Endothelial cell of umbilical vein (primary cell): ENCODE measurements at regions not wholly inside any gene's neighbourhood (a gene's known extent, or its start where the extent isn't known, plus 50 kb on each side); places are given as distances from the start of the nearest gene placed in this dataset.

Experiments
- BruUV-seq: library from RNA; stranded (reverse); fragments of 400-500 nt; replicated peaks from 2 replicates; lab custom pipeline; 2021; lab: Mats Ljungman, UMichigan
- CTCF ChIA-PET: fragments of 300-600, 350-600 bp; sonication (Branson Sonifier 250); formaldehyde crosslinking; loops from one replicate; lab custom pipeline; 2021; ENCODE audit warnings: antibody characterized with exemption, inconsistent platforms; lab: Charles Lee
- POLR2A ChIA-PET: fragments of 300-600, 350-600 bp; sonication (Branson Sonifier 250); formaldehyde crosslinking; loops from one replicate; lab custom pipeline; 2021; ENCODE audit warnings: antibody characterized with exemption, inconsistent platforms; lab: Charles Lee
- DNase-seq: peaks from one replicate; pipeline ENCODE4 v3.0.0-alpha.2; 2011; ENCODE audit warnings: low read depth, low spot score
- FAIRE-seq: peaks from 2 replicates; lab custom pipeline; 2011; peaks lifted over from hg19 to GRCh38; lab: Jason Lieb, UNC
- H2AFZ ChIP-seq: 2 replicates; pipeline ENCODE4 v1.6.0; 2012; ENCODE audit warnings: low read depth, low read length, control low read depth, inconsistent platforms
- H3K27ac ChIP-seq: 2 replicates; pipeline ENCODE4 v1.5.1; 2011; ENCODE audit warnings: low read depth, mild to moderate bottlenecking, control low read depth, low read length, moderate library complexity; ENCODE audit not compliant: insufficient read depth
- H3K27me3 ChIP-seq, 2 experiments: 2 replicates each; pipeline versions ENCODE4 v1.6.0 to v1.6.1; 2011; ENCODE audit warnings: low read length in 2 of 2, mixed read lengths in 1 of 2; ENCODE audit not compliant: control insufficient read depth in 2 of 2, insufficient read depth in 2 of 2
- H3K36me3 ChIP-seq, 2 experiments: 2 replicates in 1 of 2; 3 replicates in 1 of 2; pipeline ENCODE4 v1.5.1; 2011; ENCODE audit warnings: low read length in 2 of 2, mild to moderate bottlenecking in 1 of 2, moderate library complexity in 1 of 2; ENCODE audit not compliant: control insufficient read depth in 2 of 2, insufficient read depth in 2 of 2; ENCODE audit errors: extremely low read depth in 1 of 2
- H3K4me1 ChIP-seq: 3 replicates; pipeline ENCODE4 v1.5.1; 2011; ENCODE audit warnings: mild to moderate bottlenecking, low read length; ENCODE audit not compliant: control insufficient read depth, insufficient read depth; ENCODE audit errors: extremely low read depth
- H3K4me2 ChIP-seq: 2 replicates; pipeline ENCODE4 v1.6.1; 2011; ENCODE audit warnings: low read length, control low read depth, mixed read lengths; ENCODE audit not compliant: insufficient read depth
- H3K4me3 ChIP-seq, 3 experiments: fragments of 200-600 bp in 1 of 3; sonication (generic), shearing (Covaris generic) in 1 of 3; replicated peaks in 1 of 3; 2 replicates each; pipeline ENCODE4 v1.5.1; 2011 to 2016; ENCODE audit warnings: control low read depth in 3 of 3, low read length in 3 of 3, mild to moderate bottlenecking in 2 of 3, inconsistent platforms in 1 of 3, low read depth in 1 of 3, moderate library complexity in 1 of 3; ENCODE audit not compliant: insufficient read depth in 1 of 3
- H3K79me2 ChIP-seq: 2 replicates; pipeline ENCODE4 v1.6.0; 2012; ENCODE audit warnings: low read length, inconsistent platforms; ENCODE audit not compliant: control insufficient read depth, insufficient read depth
- H3K9ac ChIP-seq: replicated peaks from 2 replicates; pipeline ENCODE3; 2011; ENCODE audit warnings: low read length, control low read depth; ENCODE audit not compliant: insufficient read depth; ENCODE audit errors: extremely low read depth
- H3K9me1 ChIP-seq: replicated peaks from 3 replicates; pipeline ENCODE4 v1.6.0; 2011; ENCODE audit warnings: mild to moderate bottlenecking, low read length; ENCODE audit not compliant: control insufficient read depth, insufficient read depth; ENCODE audit errors: extremely low read depth
- H3K9me3 ChIP-seq: replicated peaks from 2 replicates; pipeline ENCODE4 v1.5.1; 2012; ENCODE audit warnings: low read length, inconsistent platforms; ENCODE audit not compliant: control insufficient read depth, insufficient read depth
- H4K20me1 ChIP-seq: replicated peaks from 2 replicates; pipeline ENCODE3; 2011; ENCODE audit warnings: mild to moderate bottlenecking, low read length; ENCODE audit not compliant: control insufficient read depth, insufficient read depth; ENCODE audit errors: extremely low read depth
- CTCF ChIP-seq, 2 donors: IDR thresholded peaks; 1 replicate in 1 of 2; 2 replicates in 1 of 2; pipeline ENCODE4 v1.5.1; 2011; ENCODE audit warnings: low read length in 2 of 2, mild to moderate bottlenecking in 2 of 2, moderate library complexity in 2 of 2, control low read depth in 1 of 2, inconsistent platforms in 1 of 2, low read depth in 1 of 2; ENCODE audit not compliant: insufficient read depth in 1 of 2; ENCODE audit errors: extremely low read depth in 1 of 2
- EZH2 ChIP-seq: IDR thresholded peaks from 2 replicates; pipeline ENCODE4 v1.6.1; 2012; ENCODE audit warnings: borderline replicate concordance, low read depth, mild to moderate bottlenecking, moderate library complexity, low read length, inconsistent platforms; ENCODE audit not compliant: severe bottlenecking
- FOS ChIP-seq: IDR thresholded peaks from 2 replicates; pipeline ENCODE4 v1.6.1; 2011; ENCODE audit warnings: mild to moderate bottlenecking, low read length, moderate library complexity, borderline replicate concordance; ENCODE audit not compliant: insufficient read depth
- GATA2 ChIP-seq: IDR thresholded peaks from 2 replicates; pipeline ENCODE4 v1.7.0; 2011; ENCODE audit warnings: low read depth, mild to moderate bottlenecking, moderate library complexity, mixed read lengths, low read length; ENCODE audit not compliant: insufficient read length, insufficient read depth
- JUN ChIP-seq: IDR thresholded peaks from 2 replicates; pipeline ENCODE4 v1.6.1; 2011; ENCODE audit warnings: borderline replicate concordance, low read depth; ENCODE audit not compliant: insufficient read length, insufficient read depth
- MAX ChIP-seq: IDR thresholded peaks from 2 replicates; pipeline ENCODE4 v1.6.1; 2011; ENCODE audit not compliant: insufficient read depth, insufficient read length
- MYC ChIP-seq: IDR thresholded peaks from one replicate; pipeline ENCODE4 v1.6.1; 2011; ENCODE audit warnings: mild to moderate bottlenecking, low read depth, low read length
- POLR2A ChIP-seq: IDR thresholded peaks from 2 replicates; pipeline ENCODE4 v1.6.1; 2012; ENCODE audit warnings: low read depth, mild to moderate bottlenecking, control low read depth, low read length
- POLR2AphosphoS5 ChIP-seq: IDR thresholded peaks from 2 replicates; pipeline ENCODE4 v1.6.1; 2012; ENCODE audit warnings: low read depth, mild to moderate bottlenecking, control low read depth, low read length, moderate library complexity; ENCODE audit not compliant: insufficient read depth
- dilution Hi-C: fragments of 300-500 bp; cut with MboI; formaldehyde crosslinking; loops from one replicate; pipeline ENCODE4 v1.15.0; 2019; ENCODE audit warnings: low sequenced_read_pairs; ENCODE audit not compliant: extremely low pct_ligation_motif_present
- intact Hi-C: fragments of 100-400 bp; cut with micrococcal nuclease; formaldehyde crosslinking; loops from one replicate; pipeline ENCODE4 v1.10.0; 2022

- dilution Hi-C loops: loop anchor here (25.0 kb wide), 1 partner anchor 96 kb away; the partner anchor contains the start of gene SLC25A48
- H2AFZ ChIP-seq: no peak overlapping the region
- H3K4me2 ChIP-seq: no peak overlapping the region
- no peak for FAIRE-seq
- H4K20me1 ChIP-seq: no peaks in the 10 kb centered on the region
- no TSS peak for BruUV-seq
- ChIA-PET POLR2A (no interaction called here), CTCF (no interaction called here)
- DNase-seq: no peak
- no peaks in the 10 kb centered on the region for H3K36me3 ChIP-seq
- no peak overlapping the region for H3K4me3 ChIP-seq
- no peak overlapping the region for H3K27ac ChIP-seq
- no peaks in the 10 kb centered on the region for H3K9me1 ChIP-seq
- H3K9me3 ChIP-seq: no peaks in the 10 kb centered on the region
- intact Hi-C loops: no loop called here
- no peak for TF ChIP-seq JUN
- no peak for TF ChIP-seq MYC
- no peak for TF ChIP-seq EZH2
- no peak for TF ChIP-seq MAX
- TF ChIP-seq POLR2A: no peak
- no peak for TF ChIP-seq FOS
- TF ChIP-seq GATA2: no peak
- TF ChIP-seq CTCF (IDR thresholded peaks at IDR 0.05; ENCODE audit: extremely low read depth in 1 of 2, insufficient read depth in 1 of 2, low read depth in 1 of 2, low read length in 2 of 2): no peak
- no peak for TF ChIP-seq POLR2AphosphoS5
- no peak overlapping the region for H3K9ac ChIP-seq
- H3K4me1 ChIP-seq: no peaks in the 10 kb centered on the region
- H3K27me3 ChIP-seq: no peaks in the 10 kb centered on the region
- no peaks in the 10 kb centered on the region for H3K79me2 ChIP-seq
Observed at GRCh38 chr5:135741040-135741439, 93.4 kb upstream of the SLC25A48 start.
